ENCODE measurements at regions not wholly inside any gene's neighbourhood (a gene's known extent, or its start where the extent isn't known, plus 50 kb on each side); places are given as distances from the start of the nearest gene placed in this dataset.

GRCh38 chr3:30277494-30277893, 328.9 kb upstream of the TGFBR2 start:
- TF ChIP-seq, protein P1, sequence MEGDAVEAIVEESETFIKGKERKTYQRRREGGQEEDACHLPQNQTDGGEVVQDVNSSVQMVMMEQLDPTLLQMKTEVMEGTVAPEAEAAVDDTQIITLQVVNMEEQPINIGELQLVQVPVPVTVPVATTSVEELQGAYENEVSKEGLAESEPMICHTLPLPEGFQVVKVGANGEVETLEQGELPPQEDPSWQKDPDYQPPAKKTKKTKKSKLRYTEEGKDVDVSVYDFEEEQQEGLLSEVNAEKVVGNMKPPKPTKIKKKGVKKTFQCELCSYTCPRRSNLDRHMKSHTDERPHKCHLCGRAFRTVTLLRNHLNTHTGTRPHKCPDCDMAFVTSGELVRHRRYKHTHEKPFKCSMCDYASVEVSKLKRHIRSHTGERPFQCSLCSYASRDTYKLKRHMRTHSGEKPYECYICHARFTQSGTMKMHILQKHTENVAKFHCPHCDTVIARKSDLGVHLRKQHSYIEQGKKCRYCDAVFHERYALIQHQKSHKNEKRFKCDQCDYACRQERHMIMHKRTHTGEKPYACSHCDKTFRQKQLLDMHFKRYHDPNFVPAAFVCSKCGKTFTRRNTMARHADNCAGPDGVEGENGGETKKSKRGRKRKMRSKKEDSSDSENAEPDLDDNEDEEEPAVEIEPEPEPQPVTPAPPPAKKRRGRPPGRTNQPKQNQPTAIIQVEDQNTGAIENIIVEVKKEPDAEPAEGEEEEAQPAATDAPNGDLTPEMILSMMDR (IDR thresholded peaks at IDR 0.05; ENCODE audit: insufficient read depth, low read length, poor library complexity, severe bottlenecking): no peak
- no peaks in the 10 kb centered on the region for H3K27me3 ChIP-seq (ENCODE audit: control insufficient read depth, insufficient read depth, low read length)
- no peaks in the 10 kb centered on the region for H3K36me3 ChIP-seq (ENCODE audit: control insufficient read depth, insufficient read depth, low read length)
- no peak overlapping the region for H3K4me3 ChIP-seq (ENCODE audit: low read depth, low read length)
- DNase-seq (ENCODE audit: low read depth): no peak

- DNase-seq (ENCODE audit: low read depth): no peak
- Histone ChIP-seq H3K27me3 (ENCODE audit: control insufficient read depth, insufficient read depth, low read length) (no peaks in the 10 kb centered on the region), H3K36me3 (ENCODE audit: control insufficient read depth, insufficient read depth, low read length) (no peaks in the 10 kb centered on the region), H3K4me3 (ENCODE audit: low read depth, low read length) (no peak overlapping the region)
- TF ChIP-seq, protein P1 (IDR thresholded peaks at IDR 0.05; ENCODE audit: insufficient read depth, low read length, poor library complexity, severe bottlenecking): no peak
These were observed 324.9 kb upstream of the TGFBR2 start for GRCh38 chr3:30281526-30281925.

GRCh38 chr3:30282154-30282696, 324.2 kb upstream of the TGFBR2 start:
- H3K4me3 ChIP-seq (ENCODE audit: low read depth, low read length): no peak overlapping the region
- no peaks in the 10 kb centered on the region for H3K36me3 ChIP-seq (ENCODE audit: control insufficient read depth, insufficient read depth, low read length)
- TF ChIP-seq, protein P1 (IDR thresholded peaks at IDR 0.05; ENCODE audit: insufficient read depth, low read length, poor library complexity, severe bottlenecking): no peak
- DNase-seq (ENCODE audit: low read depth): peak; percentile 85
- H3K27me3 ChIP-seq (ENCODE audit: control insufficient read depth, insufficient read depth, low read length): no peaks in the 10 kb centered on the region

- DNase-seq (ENCODE audit: low read depth): no peak
- Histone ChIP-seq H3K27me3 (ENCODE audit: control insufficient read depth, insufficient read depth, low read length) (no peaks in the 10 kb centered on the region), H3K36me3 (ENCODE audit: control insufficient read depth, insufficient read depth, low read length) (no peaks in the 10 kb centered on the region), H3K4me3 (ENCODE audit: low read depth, low read length) (no peak overlapping the region)
- TF ChIP-seq, protein P1 (IDR thresholded peaks at IDR 0.05; ENCODE audit: insufficient read depth, low read length, poor library complexity, severe bottlenecking): no peak
These were observed 321.0 kb upstream of the TGFBR2 start for GRCh38 chr3:30285188-30286006.

DNA sequence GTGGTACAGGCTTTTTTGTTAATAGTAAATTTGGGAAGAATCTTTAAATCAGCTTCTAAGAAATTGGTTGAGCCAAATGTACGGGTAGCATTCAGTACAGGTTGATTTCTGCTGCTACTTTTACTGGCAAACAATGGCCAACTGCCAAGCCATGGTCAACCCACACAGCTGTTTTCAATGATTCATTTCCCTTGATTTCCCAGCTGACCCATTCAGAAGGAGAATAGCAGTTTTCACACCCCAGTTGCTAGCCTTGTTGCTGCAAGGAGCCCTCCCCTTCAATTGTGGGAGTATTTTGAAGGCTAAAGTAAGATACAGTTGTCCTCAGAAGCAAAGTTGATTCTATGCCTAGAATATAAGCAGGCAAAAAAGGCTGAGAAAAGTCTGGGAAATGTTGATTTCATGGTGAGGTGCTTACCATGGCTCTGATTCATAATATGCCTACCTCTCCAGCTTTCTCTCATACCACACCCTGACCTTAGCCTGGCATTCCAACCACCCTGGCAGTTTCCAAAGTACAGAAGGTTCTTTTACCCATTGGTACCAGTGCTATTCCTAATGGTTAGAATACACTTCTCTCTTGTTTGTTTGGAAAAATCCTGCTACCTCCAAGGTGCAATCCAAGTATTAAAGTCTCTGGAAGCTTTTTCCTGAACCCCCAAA, 320.3 kb upstream of the TGFBR2 start:
- Histone ChIP-seq H3K27me3 (ENCODE audit: control insufficient read depth, insufficient read depth, low read length) (no peaks in the 10 kb centered on the region), H3K4me3 (ENCODE audit: low read depth, low read length) (no peak overlapping the region), H3K36me3 (ENCODE audit: control insufficient read depth, insufficient read depth, low read length) (no peaks in the 10 kb centered on the region)
- DNase-seq (ENCODE audit: low read depth): peak; percentile 92
- TF ChIP-seq, protein P1 (IDR thresholded peaks at IDR 0.05; ENCODE audit: insufficient read depth, low read length, poor library complexity, severe bottlenecking): no peak
